CD14-positive monocyte (primary cell): ENCODE measurements at regions not wholly inside any gene's neighbourhood (a gene's known extent, or its start where the extent isn't known, plus 50 kb on each side); places are given as distances from the start of the nearest gene placed in this dataset.
"Not testable (repeated sequence)": the region's sequence is repeated elsewhere in the genome, so short reads cannot be mapped to it uniquely, and the experiment has no call there.

Experiments used
- DNase-seq, 3 donors: peaks; one replicate each; pipeline ENCODE4 v3.0.0-alpha.2; 2011 to 2022
- H2AFZ ChIP-seq: 2 replicates; pipeline ENCODE4 v1.6.0; 2012; ENCODE audit warnings: mild to moderate bottlenecking, low read depth, low read length, inconsistent platforms; ENCODE audit not compliant: insufficient read depth, poor library complexity, severe bottlenecking
- H3K27ac ChIP-seq, 2 donors: 1 replicate in 1 of 2; 2 replicates in 1 of 2; pipeline ENCODE4 v1.5.1; 2012 to 2013; ENCODE audit warnings: low read length in 2 of 2, control low read depth in 1 of 2, inconsistent platforms in 1 of 2, low read depth in 1 of 2, mild to moderate bottlenecking in 1 of 2
- H3K27me3 ChIP-seq, 2 donors: one replicate each; pipeline versions ENCODE4 v1.6.0 to v1.6.1; 2011 to 2013; ENCODE audit warnings: low read length in 2 of 2; ENCODE audit not compliant: control insufficient read depth in 2 of 2, insufficient read depth in 2 of 2
- H3K36me3 ChIP-seq, 2 donors: replicated peaks in 1 of 2; 1 replicate in 1 of 2; 2 replicates in 1 of 2; pipeline versions ENCODE4 v1.5.1 to v1.6.1; 2012 to 2013; ENCODE audit warnings: low read length in 2 of 2, control low read depth in 1 of 2, inconsistent platforms in 1 of 2, mild to moderate bottlenecking in 1 of 2; ENCODE audit not compliant: insufficient read depth in 2 of 2, control insufficient read depth in 1 of 2
- H3K4me1 ChIP-seq, 2 donors: 1 replicate in 1 of 2; 2 replicates in 1 of 2; pipeline versions ENCODE4 v1.5.1 to v1.6.1; 2012 to 2013; ENCODE audit warnings: low read length in 2 of 2, control low read depth in 1 of 2, inconsistent platforms in 1 of 2, mild to moderate bottlenecking in 1 of 2, moderate library complexity in 1 of 2; ENCODE audit not compliant: insufficient read depth in 2 of 2, control insufficient read depth in 1 of 2
- H3K4me2 ChIP-seq: replicated peaks from 2 replicates; pipeline ENCODE3; 2012; ENCODE audit warnings: low read length, moderate library complexity, mild to moderate bottlenecking; ENCODE audit not compliant: poor library complexity, severe bottlenecking; ENCODE audit errors: extremely low read depth
- H3K4me3 ChIP-seq, 3 experiments: fragments of 200-600 bp in 1 of 3; sonication (generic) in 1 of 3; replicated peaks in 1 of 3; 1 replicate in 2 of 3; 2 replicates in 1 of 3; pipeline ENCODE4 v1.5.1; 2011 to 2013; ENCODE audit warnings: low read length in 3 of 3, mild to moderate bottlenecking in 3 of 3, control low read depth in 2 of 3, low read depth in 2 of 3, inconsistent platforms in 1 of 3, moderate library complexity in 1 of 3
- H3K79me2 ChIP-seq: 2 replicates; pipeline ENCODE4 v1.6.0; 2012; ENCODE audit warnings: mild to moderate bottlenecking, control low read depth, inconsistent platforms, low read length, moderate library complexity; ENCODE audit not compliant: insufficient read depth
- H3K9ac ChIP-seq: 2 replicates; pipeline ENCODE4 v1.6.0; 2017; ENCODE audit warnings: low read length, mild to moderate bottlenecking; ENCODE audit not compliant: insufficient read depth, poor library complexity, severe bottlenecking
- H3K9me3 ChIP-seq, 2 donors: replicated peaks in 1 of 2; 1 replicate in 1 of 2; 2 replicates in 1 of 2; pipeline versions ENCODE4 v1.5.1 to v1.6.1; 2012 to 2013; ENCODE audit warnings: low read length in 2 of 2, control low read depth in 1 of 2; ENCODE audit not compliant: control insufficient read depth in 1 of 2, insufficient read depth in 1 of 2
- H4K20me1 ChIP-seq: 2 replicates; pipeline ENCODE4 v1.6.0; 2012; ENCODE audit warnings: mild to moderate bottlenecking, low read length, control low read depth, moderate library complexity; ENCODE audit not compliant: insufficient read depth
- H3K27ac Mint-ChIP-seq, 7 donors: one replicate each; pipeline ENCODE4 v1.8.0; 2020; ENCODE audit warnings: mild to moderate bottlenecking in 7 of 7, mixed read lengths in 7 of 7, moderate library complexity in 6 of 7, inconsistent platforms in 2 of 7
- H3K27me3 Mint-ChIP-seq, 3 donors: one replicate each; pipeline ENCODE4 v1.8.0; 2021 to 2022; ENCODE audit warnings: low read depth in 3 of 3, mild to moderate bottlenecking in 3 of 3, mixed read lengths in 3 of 3, moderate library complexity in 3 of 3, inconsistent platforms in 1 of 3
- H3K36me3 Mint-ChIP-seq, 2 donors: one replicate each; pipeline ENCODE4 v1.8.0; 2020; ENCODE audit warnings: mixed read lengths in 2 of 2, inconsistent platforms in 1 of 2, mild to moderate bottlenecking in 1 of 2
- H3K4me1 Mint-ChIP-seq: one replicate; pipeline ENCODE4 v1.8.0; 2020; ENCODE audit warnings: mild to moderate bottlenecking, mixed read lengths
- H3K4me3 Mint-ChIP-seq, 2 donors: one replicate each; pipeline ENCODE4 v1.8.0; 2020; ENCODE audit warnings: mild to moderate bottlenecking in 2 of 2, mixed read lengths in 2 of 2, moderate library complexity in 1 of 2
- H3K9me3 Mint-ChIP-seq, 7 donors: one replicate each; pipeline ENCODE4 v1.8.0; 2020 to 2022; ENCODE audit warnings: mixed read lengths in 7 of 7, mild to moderate bottlenecking in 6 of 7, moderate library complexity in 6 of 7, inconsistent platforms in 2 of 7
- WGBS: methylation state at CpG from one replicate; pipeline ENCODE4 v1.1.5; 2013; ENCODE audit warnings: missing lambda C conversion rate; ENCODE audit not compliant: insufficient coverage; 5-methylcytosine and 5-hydroxymethylcytosine counted together
- intact Hi-C, 2 donors: fragments of 100-400 bp; cut with micrococcal nuclease; formaldehyde crosslinking; loops; one replicate each; pipeline versions ENCODE4 v1.15.0 to v1.15.1; 2023

DNA sequence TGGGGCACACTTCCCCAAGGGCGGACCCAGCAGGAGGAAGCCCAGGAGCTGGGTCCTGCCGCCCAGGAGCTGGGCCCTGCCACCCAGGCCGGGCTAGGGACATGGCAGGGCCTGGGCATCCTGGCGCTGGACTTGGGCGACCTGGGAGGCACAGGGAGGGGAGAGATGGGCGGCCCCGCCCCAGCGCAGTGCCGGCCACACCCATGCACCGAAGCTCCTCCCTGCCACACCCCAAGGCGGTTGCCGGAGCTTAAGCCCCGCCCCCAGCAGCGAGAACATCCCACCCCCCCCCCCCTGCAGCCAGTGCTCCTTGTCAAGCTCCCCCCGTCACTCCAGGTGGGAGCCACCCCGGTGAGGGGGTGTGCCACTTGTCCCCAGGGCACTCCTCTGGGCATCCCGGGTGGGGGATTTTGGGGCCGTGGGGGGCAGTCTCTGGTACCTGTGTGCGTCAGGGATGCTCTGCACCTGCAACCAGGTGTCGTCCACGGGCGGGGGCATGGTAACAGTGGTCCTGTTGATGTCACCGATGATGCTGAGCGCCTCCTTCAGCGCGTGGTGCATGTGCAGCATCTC is 127.4 kb upstream of the ZSCAN2 start:
- H3K9me3 ChIP-seq, H4K20me1 ChIP-seq, H3K4me3 ChIP-seq, H3K4me3 Mint-ChIP-seq, H3K27me3 Mint-ChIP-seq, H3K4me1 ChIP-seq, intact Hi-C loops, H2AFZ ChIP-seq, H3K9ac ChIP-seq, H3K4me2 ChIP-seq, H3K79me2 ChIP-seq, H3K9me3 Mint-ChIP-seq, DNase-seq, H3K36me3 Mint-ChIP-seq, H3K36me3 ChIP-seq, H3K27me3 ChIP-seq, H3K27ac Mint-ChIP-seq, H3K4me1 Mint-ChIP-seq, H3K27ac ChIP-seq: not testable (repeated sequence)
- no CpG with 5 or more reads among the region's 26 CpGs for WGBS

- H3K4me3 Mint-ChIP-seq, intact Hi-C loops, H3K9me3 Mint-ChIP-seq: not testable (repeated sequence)
Measured at GRCh38 chr15:84476364-84477033, 124.3 kb upstream of the ZSCAN2 start.

DNA sequence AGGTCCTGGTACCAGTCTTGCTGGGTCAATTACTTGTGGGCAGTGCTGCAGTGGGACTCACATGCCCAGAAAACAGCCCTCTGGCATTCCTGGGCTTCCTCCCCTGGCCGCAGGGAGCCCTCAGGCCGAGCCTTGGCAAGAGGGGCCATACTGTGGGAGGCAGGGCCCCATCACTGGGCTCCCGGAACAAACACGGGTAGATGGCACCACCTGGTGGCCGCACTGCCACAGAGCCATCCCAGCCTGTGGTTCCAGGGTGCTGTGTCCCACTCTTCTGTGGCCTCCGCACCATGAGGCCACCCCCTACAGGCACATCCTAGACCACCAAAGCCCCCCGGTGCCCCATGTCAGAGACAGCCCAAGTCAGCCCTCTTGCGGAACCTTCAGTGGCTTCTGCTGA is 123.3 kb upstream of the ZSCAN2 start:
- H3K4me3 ChIP-seq, intact Hi-C loops, H3K9me3 ChIP-seq, H3K9ac ChIP-seq, H3K27me3 Mint-ChIP-seq, H4K20me1 ChIP-seq, H3K36me3 ChIP-seq, H3K27me3 ChIP-seq, H3K4me3 Mint-ChIP-seq, H3K36me3 Mint-ChIP-seq, H3K27ac ChIP-seq, H2AFZ ChIP-seq, H3K79me2 ChIP-seq, H3K4me2 ChIP-seq, H3K4me1 Mint-ChIP-seq, DNase-seq, H3K9me3 Mint-ChIP-seq, H3K4me1 ChIP-seq, H3K27ac Mint-ChIP-seq: not testable (repeated sequence)
- WGBS = no CpG with 5 or more reads among the region's 8 CpGs

More at GRCh38 chr15:84476364-84477033, 124.3 kb upstream of the ZSCAN2 start:
- not testable (repeated sequence) for H3K27ac Mint-ChIP-seq, H4K20me1 ChIP-seq, H3K27ac ChIP-seq, H2AFZ ChIP-seq, H3K36me3 ChIP-seq, H3K4me1 ChIP-seq, H3K9me3 ChIP-seq, H3K27me3 Mint-ChIP-seq, H3K36me3 Mint-ChIP-seq, H3K27me3 ChIP-seq, DNase-seq, H3K9ac ChIP-seq, H3K4me3 ChIP-seq, H3K4me2 ChIP-seq, H3K4me1 Mint-ChIP-seq, H3K79me2 ChIP-seq
- no CpG with 5 or more reads among the region's 14 CpGs for WGBS

- H3K9me3 Mint-ChIP-seq, H3K9me3 ChIP-seq, H3K27me3 ChIP-seq, H3K27ac ChIP-seq, H3K36me3 Mint-ChIP-seq, H3K4me3 ChIP-seq, H3K79me2 ChIP-seq, H3K36me3 ChIP-seq, H2AFZ ChIP-seq, intact Hi-C loops, H4K20me1 ChIP-seq, DNase-seq, H3K4me2 ChIP-seq, H3K27ac Mint-ChIP-seq, H3K4me1 Mint-ChIP-seq, H3K9ac ChIP-seq, H3K4me3 Mint-ChIP-seq, H3K27me3 Mint-ChIP-seq, H3K4me1 ChIP-seq: not testable (repeated sequence)
- WGBS = no CpG with 5 or more reads among the region's 7 CpGs
Measured at GRCh38 chr15:84480174-84480681, 120.6 kb upstream of the ZSCAN2 start.
